Transverse colon (tissue), 4 donors: ENCODE measurements at regions not wholly inside any gene's neighbourhood (a gene's known extent, or its start where the extent isn't known, plus 50 kb on each side); places are given as distances from the start of the nearest gene placed in this dataset.

Experiments
- DNase-seq: peaks from one replicate; pipeline ENCODE4 v3.0.0-alpha.2; 2019
- H3K27ac ChIP-seq, 4 donors: fragments of 200-600 bp; sonication (generic); 2 replicates each; pipeline ENCODE4 v1.5.1; 2016 to 2018; ENCODE audit warnings: inconsistent platforms in 4 of 4
- H3K27me3 ChIP-seq: fragments of 200-600 bp; sonication (generic); 2 replicates; pipeline ENCODE4 v1.5.1; 2017; ENCODE audit warnings: inconsistent platforms
- H3K36me3 ChIP-seq, 4 donors: fragments of 200-600 bp; sonication (generic); 2 replicates each; pipeline ENCODE4 v1.5.1; 2017 to 2019; ENCODE audit warnings: inconsistent platforms in 4 of 4
- H3K4me1 ChIP-seq, 4 donors: fragments of 200-600 bp; sonication (generic); 2 replicates each; pipeline ENCODE4 v1.5.1; 2017 to 2020; ENCODE audit warnings: inconsistent platforms in 4 of 4
- H3K4me3 ChIP-seq, 4 donors: fragments of 200-600 bp; sonication (generic); 1 replicate in 1 of 4; 2 replicates in 3 of 4; pipeline versions ENCODE4 v1.5.1 to v1.6.1; 2017 to 2019; ENCODE audit warnings: inconsistent platforms in 4 of 4
- H3K9me3 ChIP-seq, 2 donors: fragments of 200-600 bp; sonication (generic); 2 replicates each; pipeline ENCODE4 v1.5.1; 2017 to 2019; ENCODE audit warnings: inconsistent platforms in 2 of 2
- EP300 ChIP-seq: sonication (generic); formaldehyde crosslinking; IDR thresholded peaks from one replicate; pipeline ENCODE4 v1.6.1; 2017; ENCODE audit warnings: antibody characterized with exemption, low read depth
- POLR2A ChIP-seq: fragments of 450-650 bp; IDR thresholded peaks from one replicate; pipeline ENCODE4 v1.6.1; 2016; ENCODE audit warnings: antibody characterized with exemption, mild to moderate bottlenecking, moderate library complexity
- POLR2AphosphoS5 ChIP-seq, 3 donors: sonication (generic); formaldehyde crosslinking; IDR thresholded peaks; one replicate each; pipeline ENCODE4 v1.6.1; 2016; ENCODE audit warnings: antibody characterized with exemption in 3 of 3
- WGBS, 2 donors: methylation state at CpG; one replicate each; pipeline ENCODE4 v1.1.5; 2018; ENCODE audit warnings: low coverage in 1 of 2; 5-methylcytosine and 5-hydroxymethylcytosine counted together
- in situ Hi-C, 4 donors: fragments of 200-750 bp; cut with MboI; loops; one replicate each; pipeline versions ENCODE4 v1.15.0 to v1.15.1; 2017; ENCODE audit warnings: low sequenced_read_pairs in 3 of 4, low pct_ligation_motif_present in 1 of 4, low pct_unique_long_range_greater_than_20kb in 1 of 4
- intact Hi-C: fragments of 100-400 bp; cut with DNase I; formaldehyde crosslinking; loops from one replicate; pipeline ENCODE4 v1.15.1; 2023; ENCODE audit warnings: low total_unique reads
- TF ChIP-seq, protein P1 (sequence below), 5 experiments: fragments of 200-600 bp in 3 of 5; fragments of 450-650 bp in 2 of 5; sonication (generic) in 3 of 5; IDR thresholded peaks; 1 replicate in 2 of 5; 2 replicates in 3 of 5; pipeline ENCODE4 v1.5.1; 2016 to 2017; ENCODE audit warnings: antibody characterized with exemption in 5 of 5, inconsistent platforms in 3 of 5, mild to moderate bottlenecking in 2 of 5, moderate library complexity in 1 of 5

DNA sequence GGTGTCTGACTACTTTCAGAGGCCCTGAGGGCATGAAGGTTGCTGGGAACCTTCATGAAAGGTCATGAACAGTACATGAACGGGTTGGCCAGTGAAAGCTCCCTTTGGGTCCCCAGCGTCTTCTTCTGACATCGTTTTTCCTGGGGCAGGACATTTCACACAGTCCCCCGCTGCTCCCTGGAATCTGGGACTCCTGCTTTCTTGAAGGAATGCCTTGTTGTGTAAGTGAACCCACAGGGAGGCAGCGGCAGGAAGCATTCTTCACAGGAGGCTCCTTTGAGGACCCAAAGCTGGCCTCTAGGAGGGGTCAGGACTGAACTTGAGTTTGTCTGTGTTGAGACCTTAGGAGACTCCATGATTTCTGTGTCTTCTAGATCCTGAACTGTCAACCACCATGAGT is 144.3 kb downstream of the KCNE4 start:
- no peak for DNase-seq
- Histone ChIP-seq H3K36me3 (no peaks in the 10 kb centered on the region), H3K27ac (no peak overlapping the region), H3K4me1 (no peaks in the 10 kb centered on the region), H3K27me3 (no peaks in the 10 kb centered on the region), H3K4me3 (no peak overlapping the region), H3K9me3 (no peaks in the 10 kb centered on the region)
- intact Hi-C loops (loop anchor here (5.0 kb wide), 1 partner anchor 559 kb away; no protein-coding TSS in a partner anchor), in situ Hi-C loops (no loop called here)
- 79 to 80% methylated on average over 5 of the region's 5 CpGs for WGBS, 2 donors
- TF ChIP-seq, protein P1, sequence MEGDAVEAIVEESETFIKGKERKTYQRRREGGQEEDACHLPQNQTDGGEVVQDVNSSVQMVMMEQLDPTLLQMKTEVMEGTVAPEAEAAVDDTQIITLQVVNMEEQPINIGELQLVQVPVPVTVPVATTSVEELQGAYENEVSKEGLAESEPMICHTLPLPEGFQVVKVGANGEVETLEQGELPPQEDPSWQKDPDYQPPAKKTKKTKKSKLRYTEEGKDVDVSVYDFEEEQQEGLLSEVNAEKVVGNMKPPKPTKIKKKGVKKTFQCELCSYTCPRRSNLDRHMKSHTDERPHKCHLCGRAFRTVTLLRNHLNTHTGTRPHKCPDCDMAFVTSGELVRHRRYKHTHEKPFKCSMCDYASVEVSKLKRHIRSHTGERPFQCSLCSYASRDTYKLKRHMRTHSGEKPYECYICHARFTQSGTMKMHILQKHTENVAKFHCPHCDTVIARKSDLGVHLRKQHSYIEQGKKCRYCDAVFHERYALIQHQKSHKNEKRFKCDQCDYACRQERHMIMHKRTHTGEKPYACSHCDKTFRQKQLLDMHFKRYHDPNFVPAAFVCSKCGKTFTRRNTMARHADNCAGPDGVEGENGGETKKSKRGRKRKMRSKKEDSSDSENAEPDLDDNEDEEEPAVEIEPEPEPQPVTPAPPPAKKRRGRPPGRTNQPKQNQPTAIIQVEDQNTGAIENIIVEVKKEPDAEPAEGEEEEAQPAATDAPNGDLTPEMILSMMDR (IDR thresholded peaks at IDR 0.05): no peak
- TF ChIP-seq EP300 (no peak), POLR2A (no peak), POLR2AphosphoS5 (IDR thresholded peaks at IDR 0.05) (no peak)

DNA sequence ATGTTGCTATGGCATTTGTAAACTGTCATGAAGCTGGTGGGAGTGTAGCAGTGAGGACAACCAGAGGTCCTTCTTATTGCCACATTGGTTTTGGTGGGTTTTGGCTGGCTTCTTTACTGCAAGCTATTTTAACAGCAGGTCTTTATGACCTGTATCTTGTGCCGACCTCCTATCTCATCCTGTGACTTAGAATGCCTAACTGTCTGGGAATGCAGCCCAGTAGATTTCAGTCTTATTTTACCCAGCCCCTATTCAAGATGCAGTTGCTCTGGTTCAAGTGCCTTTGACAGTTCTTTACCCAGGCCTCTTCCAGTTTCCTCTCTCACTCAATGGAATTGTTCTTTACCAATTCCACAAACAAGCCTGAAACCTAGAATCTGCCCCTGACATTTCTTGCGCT is 145.1 kb downstream of the KCNE4 start:
- WGBS, 2 donors: 53 to 56% methylated on average over 2 of the region's 2 CpGs

DNA sequence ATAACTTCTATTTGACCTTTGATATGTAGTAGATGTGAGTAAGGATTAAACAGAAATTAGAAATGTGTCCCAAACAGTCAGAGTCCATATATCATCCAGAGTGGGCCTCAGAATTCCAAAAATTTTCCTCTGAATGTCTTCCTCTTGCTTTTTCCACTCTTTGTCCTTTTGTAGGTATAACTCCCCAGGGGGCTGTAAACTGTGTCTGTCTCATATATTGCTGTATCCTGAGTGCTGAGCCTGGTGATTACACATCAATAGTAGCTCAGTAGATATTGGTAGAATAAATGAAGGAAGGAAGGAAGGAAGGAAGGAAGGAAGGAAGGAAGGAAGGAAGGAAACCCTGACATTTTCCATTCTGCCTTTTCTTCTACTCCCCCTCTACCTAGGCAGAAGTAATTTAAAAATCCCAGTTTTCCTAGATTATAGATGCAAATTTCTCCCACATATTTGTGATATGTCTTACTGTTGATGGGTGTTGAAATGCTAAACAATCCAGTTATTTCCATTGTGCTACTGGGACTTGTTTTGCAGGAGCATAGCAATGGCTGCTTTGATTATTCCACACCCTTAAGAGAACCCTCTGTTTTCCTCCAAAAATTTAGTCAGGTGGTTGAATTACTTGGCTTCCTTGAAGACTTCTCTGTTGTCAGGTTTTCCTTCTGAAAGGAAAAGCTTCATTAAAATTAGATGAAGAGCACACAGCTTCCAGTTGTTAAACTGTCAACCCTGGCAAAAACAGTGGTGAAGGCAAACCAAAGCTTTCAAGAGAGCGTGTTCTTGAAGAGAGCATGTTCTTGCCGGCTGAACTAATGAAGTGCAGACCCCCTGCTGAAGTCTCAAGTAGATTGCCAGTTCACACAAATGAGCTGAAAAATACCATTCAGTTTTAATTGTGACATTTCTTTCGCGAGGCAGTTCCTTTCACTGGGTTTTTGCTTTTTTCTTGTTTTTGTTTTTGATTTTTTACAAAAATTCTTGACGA is 147.8 kb downstream of the KCNE4 start:
- Histone ChIP-seq H3K9me3 (no peaks in the 10 kb centered on the region), H3K4me1 (no peaks in the 10 kb centered on the region), H3K4me3 (no peak overlapping the region), H3K27me3 (no peaks in the 10 kb centered on the region), H3K27ac (no peak overlapping the region), H3K36me3 (no peaks in the 10 kb centered on the region)
- WGBS, 2 donors: 82 to 92% methylated on average over 5 of the region's 5 CpGs
- intact Hi-C loops (loop anchor here (5.0 kb wide), 1 partner anchor 563 kb away; no protein-coding TSS in a partner anchor), in situ Hi-C loops (no loop called here)
- no peak for DNase-seq
- TF ChIP-seq POLR2AphosphoS5 (IDR thresholded peaks at IDR 0.05) (no peak), EP300 (no peak), POLR2A (no peak)
- TF ChIP-seq, protein P1 (IDR thresholded peaks at IDR 0.05): no peak

More for the DNA sequence above, 145.1 kb downstream of the KCNE4 start:
- in situ Hi-C loops (no loop called here), intact Hi-C loops (loop anchor here (5.0 kb wide), 1 partner anchor 560 kb away; no protein-coding TSS in a partner anchor)
- DNase-seq: no peak
- H3K27ac ChIP-seq: no peak overlapping the region
- TF ChIP-seq, protein P1 (IDR thresholded peaks at IDR 0.05): no peak
- no peak for TF ChIP-seq EP300
- TF ChIP-seq POLR2AphosphoS5 (IDR thresholded peaks at IDR 0.05): no peak
- no peak for TF ChIP-seq POLR2A
- no peaks in the 10 kb centered on the region for H3K36me3 ChIP-seq
- no peaks in the 10 kb centered on the region for H3K4me1 ChIP-seq
- no peaks in the 10 kb centered on the region for H3K9me3 ChIP-seq
- no peak overlapping the region for H3K4me3 ChIP-seq
- H3K27me3 ChIP-seq: no peaks in the 10 kb centered on the region

DNA sequence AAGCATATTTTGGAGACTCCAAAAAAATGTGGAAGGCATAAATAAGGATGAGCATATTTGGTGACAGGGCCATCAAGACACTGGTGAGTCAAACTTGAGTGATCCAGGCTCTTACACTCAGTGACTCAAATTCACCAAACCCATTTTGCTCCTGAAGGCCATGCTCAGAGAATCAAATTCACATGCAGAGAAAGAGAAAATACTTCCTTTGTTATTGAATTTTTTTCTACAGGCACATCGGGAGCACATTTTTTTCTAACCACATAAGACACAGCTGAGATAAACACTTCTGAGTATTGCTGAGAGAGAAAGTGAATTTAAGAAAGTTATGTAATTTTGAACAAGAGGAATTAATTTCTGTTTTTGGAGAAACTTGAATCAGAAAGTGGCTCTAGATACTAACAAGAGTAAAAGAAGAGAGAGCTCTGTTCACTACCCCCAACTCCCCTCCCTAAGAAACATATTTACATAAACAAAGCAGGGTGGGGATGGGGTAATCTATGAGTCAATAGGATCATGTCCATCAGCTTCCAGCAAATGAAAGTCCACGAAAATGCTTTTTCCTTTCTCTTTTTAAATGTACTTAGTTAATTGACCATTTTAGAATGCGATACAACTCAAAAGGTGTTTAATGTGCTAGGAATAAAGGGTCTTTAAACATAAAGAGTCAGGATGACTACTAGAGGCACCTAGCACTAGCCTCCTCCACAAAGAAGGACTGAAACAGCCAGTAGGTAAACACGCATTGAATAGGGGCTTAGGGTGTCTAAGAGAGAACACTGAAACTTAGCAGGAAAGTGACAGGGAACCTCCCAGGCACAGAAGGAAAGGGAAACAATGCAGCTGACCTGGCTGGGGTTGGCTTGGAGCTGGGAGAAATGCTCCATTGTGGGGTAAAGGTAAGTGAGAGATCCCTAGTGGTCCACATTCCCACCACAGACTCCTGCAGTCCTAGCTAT is 152.3 kb downstream of the KCNE4 start:
- Histone ChIP-seq H3K36me3 (no peaks in the 10 kb centered on the region), H3K4me1 (no peaks in the 10 kb centered on the region), H3K4me3 (no peak overlapping the region), H3K9me3 (no peaks in the 10 kb centered on the region), H3K27me3 (no peaks in the 10 kb centered on the region), H3K27ac (no peak overlapping the region)
- no peak for DNase-seq
- TF ChIP-seq, protein P1 (IDR thresholded peaks at IDR 0.05): no peak
- no peak for TF ChIP-seq EP300
- no peak for TF ChIP-seq POLR2A
- TF ChIP-seq POLR2AphosphoS5 (IDR thresholded peaks at IDR 0.05): no peak
- in situ Hi-C loops (no loop called here), intact Hi-C loops (no loop called here)
- 70 to 73% methylated on average over 4 of the region's 4 CpGs for WGBS, 2 donors
